ENCODE measurements at regions not wholly inside any gene's neighbourhood (a gene's known extent, or its start where the extent isn't known, plus 50 kb on each side); places are given as distances from the start of the nearest gene placed in this dataset.
"Not testable (repeated sequence)": the region's sequence is repeated elsewhere in the genome, so short reads cannot be mapped to it uniquely, and the experiment has no call there.

DNA sequence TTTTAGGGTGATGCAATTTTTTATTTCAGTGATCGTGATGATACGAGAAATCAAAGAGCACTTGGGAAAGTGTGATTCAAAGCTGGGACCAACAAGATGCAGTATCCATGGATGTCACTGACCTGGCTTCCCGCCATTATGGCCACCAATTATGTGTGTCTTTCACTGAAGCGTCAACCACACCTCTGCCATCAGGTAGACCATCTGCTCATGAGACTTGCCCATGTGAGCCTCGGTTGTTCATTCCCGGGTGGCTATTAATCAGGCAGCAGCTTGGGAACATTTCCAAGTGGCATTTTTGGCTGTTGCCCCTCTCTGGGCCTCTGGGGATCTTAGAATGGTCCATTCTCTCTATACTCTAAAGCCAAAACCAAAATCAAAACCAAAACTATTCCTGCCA, 436.0 kb upstream of the ADAMTSL1 start:
- DNase-seq, result no peak

DNA sequence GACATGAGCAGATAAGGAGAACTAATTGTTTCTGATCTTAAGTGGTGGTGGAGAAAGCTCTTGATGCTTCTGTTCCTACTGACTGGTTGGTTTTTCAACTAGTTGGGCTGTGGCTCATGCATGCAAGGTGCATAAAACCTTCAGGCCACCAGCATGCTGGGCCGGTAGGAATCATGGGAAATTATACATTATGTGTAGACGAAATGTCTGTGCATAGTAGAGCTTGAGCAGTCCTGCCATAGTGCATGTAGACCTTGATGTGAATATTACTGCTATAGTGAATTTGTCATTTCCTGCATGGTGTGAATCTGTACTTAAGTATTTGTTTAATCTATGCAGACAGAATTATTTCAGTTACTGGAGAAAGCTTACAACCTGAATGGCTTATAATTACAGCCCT, 433.6 kb upstream of the ADAMTSL1 start:
- no peak for DNase-seq

DNA sequence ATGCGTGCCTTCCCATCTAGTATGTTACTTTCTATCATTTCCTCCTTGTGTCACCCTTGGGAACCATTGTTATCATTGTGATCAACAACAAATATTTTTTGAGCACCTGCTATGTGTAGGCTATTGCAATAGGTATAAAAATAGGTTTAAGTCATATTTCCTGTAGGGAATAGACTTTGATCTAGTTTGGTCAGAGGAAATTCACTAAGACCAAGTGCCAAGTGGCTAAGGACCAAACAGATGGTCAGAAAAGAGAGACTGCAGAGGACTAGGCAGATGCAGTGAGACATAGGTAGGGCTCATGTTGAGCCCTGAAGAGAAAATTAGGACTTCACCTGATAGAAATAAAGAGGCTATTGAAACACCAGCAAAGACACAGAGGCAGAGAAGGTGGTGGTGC, 430.0 kb upstream of the ADAMTSL1 start:
- DNase-seq, result no peak

DNA sequence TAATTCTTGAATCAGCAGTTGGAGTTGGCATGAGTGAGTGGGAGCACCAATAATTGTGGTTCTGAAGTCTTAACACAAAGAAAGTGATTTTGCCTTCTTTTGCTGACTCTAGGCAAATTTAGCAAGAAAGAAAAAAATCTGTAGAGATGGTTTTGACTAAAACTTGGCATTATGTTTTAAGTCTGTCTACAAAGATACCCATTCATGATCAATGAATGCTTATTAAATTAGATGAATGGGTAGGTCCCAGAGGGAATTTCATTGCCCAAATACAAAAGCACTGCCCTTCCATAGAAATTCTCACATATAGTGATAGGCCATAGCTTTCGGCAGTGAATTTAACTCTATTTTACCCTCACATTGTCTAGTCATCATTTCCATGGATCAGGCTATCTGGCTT, 428.6 kb upstream of the ADAMTSL1 start:
- DNase-seq, result no peak

DNA sequence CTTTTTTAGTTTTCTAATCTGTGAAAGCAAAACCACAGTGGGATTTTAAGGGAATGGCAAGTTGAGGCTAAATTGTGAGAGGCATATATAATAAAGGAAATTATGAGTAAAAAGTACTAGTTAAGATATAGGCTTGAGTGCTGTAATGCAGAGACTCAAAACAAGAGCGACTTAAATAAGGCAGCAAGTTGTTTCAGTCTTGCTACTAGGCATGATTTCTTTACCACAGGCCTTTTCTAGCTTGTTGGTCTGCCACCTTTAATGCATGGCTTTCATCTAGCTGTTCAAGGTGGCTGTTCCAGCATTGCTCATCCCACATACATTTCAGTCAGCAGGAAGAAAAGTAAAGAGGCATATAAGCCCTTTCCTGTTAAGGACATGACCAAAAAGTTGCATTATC, 427.9 kb upstream of the ADAMTSL1 start:
- no peak for DNase-seq

DNA sequence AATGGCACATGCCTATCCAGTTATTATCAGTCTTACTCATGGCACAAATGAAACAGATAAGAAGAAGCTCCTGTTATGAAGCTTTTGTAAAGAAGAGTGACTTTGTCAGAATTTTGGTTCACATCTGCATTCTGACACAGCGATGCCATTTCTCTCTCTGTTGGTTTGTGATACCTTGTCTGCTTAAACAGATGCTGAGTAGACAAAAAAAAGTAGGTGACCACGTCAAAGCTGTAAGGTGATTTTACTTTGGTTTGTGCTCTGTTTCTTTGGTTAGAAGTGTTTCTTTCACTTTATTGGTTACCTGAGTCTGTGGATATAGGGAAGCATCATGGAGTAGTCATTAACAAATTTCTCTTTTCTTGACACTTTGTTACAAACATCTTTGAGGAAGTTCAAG, 422.3 kb upstream of the ADAMTSL1 start:
- no peak for DNase-seq

DNA sequence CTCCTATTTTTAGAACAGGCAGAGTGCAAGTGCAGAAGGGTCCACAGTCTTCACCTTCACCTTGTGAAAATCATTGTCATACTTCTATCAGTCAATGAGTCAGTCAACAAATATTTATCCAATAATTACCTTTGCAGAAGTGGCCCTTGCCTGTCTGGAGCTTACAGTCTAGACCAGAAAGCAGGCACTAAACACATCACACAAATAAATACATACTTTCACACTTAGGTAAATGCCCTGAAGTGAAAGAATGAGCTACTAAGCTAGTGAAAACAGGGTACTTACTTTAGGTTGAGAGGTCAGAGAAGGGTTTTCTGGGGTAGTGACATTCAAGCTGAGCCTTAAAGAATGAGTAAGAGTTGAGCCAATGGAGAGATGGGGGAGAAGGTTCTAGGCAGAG, 421.9 kb upstream of the ADAMTSL1 start:
- DNase-seq, result no peak

DNA sequence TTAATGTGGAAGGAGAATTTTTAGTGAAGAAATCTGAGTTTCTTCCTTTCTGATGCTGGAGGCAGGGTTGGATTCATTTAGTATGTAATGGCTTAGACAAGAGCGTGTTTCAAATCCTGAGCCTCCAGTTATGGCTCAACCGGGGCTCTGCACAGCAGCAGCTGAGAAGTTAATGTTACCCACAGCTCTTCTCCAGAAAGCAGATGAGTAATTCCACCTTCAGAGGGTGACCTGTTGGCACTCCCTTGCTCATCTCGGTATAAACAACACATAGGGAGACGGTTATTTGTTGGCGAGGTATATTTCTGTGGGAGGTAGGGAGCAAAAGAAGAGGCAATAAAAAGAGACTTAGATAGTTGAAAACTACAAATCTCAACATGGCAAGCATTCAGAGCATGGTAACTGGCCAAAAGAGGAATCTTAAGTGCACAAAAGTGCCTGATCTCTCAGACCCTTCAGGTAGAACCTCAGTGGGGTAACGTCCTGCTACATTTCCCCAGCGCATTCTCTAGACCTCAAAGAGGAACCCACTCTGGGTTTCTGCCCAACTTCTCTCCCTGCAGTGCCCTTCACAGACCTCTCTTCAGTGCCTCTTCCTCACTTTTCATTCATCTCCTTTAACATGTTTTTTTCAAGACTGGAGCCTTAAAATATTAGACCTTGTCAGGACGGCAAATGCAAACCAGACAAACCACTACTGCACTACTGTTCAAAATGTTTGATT, 417.5 kb upstream of the ADAMTSL1 start:
- DNase-seq, result no peak

DNA sequence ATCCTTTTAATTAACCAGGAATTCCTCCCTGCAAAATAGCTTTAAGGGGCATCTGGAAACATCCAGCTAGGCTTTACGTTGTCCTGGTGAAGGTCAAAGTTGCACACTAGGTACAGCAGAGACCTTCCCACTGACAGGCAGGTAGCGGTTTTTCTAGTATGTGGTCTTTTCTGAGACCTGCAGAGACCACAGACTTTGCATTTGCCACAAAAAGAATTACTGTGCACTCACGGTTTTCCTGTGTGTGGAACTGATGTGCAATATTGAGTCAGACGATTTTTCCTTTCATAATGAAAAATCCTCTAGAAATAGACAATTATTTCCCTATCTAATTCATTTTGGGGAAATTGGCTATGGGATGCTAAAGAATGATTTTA, 417.0 kb upstream of the ADAMTSL1 start:
- no peak for DNase-seq

DNA sequence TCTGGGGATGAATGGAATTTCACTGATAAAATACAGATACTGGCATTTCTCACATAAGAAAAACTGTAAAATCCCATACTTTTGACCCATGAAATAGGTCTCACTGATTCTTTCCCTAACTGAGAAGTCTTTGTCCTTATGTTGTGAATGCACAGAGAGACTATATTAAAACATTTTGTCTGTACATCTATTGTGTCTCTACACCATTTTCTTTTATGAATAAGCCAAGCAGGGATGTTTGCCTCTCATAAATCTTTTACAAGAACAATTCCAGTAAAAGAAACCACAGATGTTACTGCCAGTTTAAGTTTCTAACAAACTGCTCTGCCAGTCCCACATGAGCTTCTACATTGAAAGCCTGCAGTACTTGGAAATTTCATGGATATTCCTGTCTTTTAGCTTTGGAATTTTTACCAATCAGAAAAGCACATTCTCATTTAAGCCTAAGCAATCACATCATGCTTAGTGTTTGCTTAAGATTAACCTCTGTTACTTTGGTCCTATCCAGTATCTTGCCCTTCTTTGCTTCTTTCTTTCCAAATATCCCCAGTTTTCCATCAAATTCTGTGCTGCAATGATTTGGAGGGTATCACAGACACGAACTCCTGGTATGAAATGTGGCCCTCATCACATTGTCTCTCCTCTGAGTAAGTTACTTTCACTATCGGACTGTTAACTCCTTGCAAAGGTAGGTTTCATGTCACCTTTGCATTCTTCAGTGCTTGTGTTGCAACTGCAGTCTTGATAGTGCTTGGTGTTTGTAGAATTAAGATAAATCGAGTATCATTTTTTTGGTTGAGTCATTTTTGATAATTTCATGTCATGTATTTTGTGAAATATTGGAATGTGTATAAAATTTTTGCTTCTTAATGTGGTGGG, 415.1 kb upstream of the ADAMTSL1 start:
- DNase-seq, result no peak

DNA sequence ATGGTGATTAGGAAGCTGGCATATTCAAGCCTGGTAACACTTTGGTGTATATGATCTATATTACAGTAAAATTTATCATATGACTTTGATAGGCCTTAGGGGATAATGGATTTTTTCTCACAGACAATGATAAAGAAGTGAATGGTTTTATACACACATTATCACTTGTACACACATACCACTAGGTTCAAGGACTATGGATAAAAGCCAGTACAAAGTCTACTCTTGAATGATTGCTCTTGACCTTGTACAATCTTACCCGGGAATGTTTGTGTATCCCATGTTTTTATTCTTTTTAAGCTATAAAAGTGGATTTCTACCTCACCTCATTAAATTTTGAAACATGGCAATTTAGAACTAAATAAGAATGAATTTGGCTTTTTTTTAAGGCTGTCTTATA, 414.5 kb upstream of the ADAMTSL1 start:
- no peak for DNase-seq

DNA sequence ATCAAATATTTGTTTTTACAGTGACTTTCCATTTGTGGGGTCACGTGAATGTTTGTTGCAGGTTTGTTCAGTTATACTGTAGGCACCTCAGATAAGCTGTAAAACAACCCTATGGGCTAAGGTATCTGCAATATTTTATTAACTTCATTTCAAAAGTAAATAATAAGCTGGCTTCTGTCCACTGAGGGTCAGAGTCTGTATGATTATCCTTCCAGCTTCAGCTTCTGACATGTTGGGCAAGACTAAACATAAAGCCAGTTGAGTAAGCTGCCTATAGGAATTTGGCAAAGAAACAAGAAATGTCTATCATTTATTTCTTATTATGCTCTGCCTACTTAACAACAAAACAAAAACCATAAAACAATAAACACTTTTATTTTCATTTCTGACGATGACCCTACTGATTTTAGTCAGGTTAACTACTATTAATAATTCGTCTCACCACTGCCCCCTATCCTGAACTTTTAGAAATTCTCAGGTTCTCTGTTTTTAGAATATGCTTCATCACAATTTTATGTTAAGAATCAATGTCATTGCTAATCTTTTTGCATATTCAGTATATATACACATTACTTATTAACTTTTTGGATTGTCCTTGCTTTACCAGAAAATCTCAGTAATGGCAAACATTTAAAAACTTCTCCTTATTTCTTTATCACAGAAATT, 413.6 kb upstream of the ADAMTSL1 start:
- no peak for DNase-seq

DNA sequence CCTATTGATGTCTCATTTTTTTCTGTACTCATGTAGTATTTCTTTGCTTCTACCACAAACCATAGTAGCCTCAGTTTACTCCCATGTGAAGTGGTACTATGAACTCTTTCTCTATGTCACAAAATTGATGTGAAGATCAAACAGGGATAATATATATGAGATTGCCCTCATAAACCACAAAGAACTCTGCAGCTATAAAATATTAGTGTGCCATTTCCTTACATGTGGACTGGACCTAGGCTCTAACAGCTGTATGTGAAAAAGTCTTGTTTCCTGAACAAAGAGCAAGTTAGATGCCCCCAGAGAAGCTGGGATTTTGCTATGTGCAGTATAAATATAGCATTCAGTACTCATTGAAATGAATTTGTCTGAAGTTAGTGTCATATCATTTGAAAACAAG, 412.6 kb upstream of the ADAMTSL1 start:
- no peak for DNase-seq

DNA sequence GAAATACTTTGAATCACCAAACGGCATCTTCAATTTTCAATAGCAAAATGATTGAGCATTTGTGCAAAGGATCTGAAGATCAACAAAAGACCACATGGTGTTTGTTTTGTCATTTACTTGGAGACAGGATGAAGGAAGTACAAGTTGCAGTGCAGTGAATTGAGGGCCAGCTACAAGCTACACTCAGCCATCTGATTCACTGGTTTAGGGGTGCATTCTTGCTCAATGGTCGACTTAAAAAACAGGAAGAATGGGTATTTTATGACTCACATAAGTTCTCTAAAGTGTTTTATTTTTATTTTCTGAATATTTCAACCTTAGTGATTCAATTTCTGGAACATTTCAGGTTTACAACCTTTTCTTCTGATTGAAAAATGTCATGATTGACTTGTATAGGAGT, 412.1 kb upstream of the ADAMTSL1 start:
- no peak for DNase-seq

DNA sequence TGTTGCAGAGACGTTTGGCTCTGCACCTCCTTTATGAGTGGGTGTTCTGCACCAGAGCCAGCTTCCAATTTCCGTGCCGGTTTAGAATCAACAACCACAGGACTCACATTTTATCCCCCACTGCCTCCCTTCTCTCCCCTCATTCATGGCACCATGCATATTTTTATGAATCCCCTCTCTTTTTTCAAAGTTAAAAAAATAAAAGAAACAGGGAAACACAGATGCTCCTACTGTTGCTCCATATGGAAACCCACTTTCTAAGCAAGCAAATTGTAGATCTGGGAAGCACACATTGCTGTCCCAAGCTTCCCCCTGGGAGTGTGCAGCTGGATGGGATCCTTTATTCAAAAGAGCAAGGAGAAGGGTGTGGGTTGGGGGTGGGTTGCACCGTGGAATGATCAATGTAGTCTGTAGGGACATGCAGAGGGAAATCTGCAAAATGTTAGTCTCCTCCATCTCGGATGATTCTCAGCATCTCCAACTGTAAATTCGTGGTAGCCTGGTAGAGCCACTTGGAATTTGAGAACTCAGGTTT, 410.0 kb upstream of the ADAMTSL1 start:
- DNase-seq, result no peak

DNA sequence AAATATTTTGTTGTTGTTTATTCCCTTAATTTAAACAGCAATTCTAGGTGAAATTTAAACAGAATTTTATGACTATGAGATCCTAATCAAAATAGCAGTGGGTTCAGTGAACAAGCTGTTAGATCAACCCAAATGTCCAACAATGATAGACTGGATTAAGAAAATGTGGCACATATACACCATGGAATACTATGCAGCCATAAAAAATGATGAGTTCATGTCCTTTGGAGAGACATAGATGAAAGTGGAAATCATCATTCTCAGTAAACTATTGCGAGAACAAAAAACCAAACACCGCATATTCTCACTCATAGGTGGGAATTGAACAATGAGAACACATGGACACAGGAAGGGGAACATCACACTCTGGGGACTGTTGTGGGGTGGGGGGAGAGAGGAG, 407.3 kb upstream of the ADAMTSL1 start:
- not testable (repeated sequence) for DNase-seq

DNA sequence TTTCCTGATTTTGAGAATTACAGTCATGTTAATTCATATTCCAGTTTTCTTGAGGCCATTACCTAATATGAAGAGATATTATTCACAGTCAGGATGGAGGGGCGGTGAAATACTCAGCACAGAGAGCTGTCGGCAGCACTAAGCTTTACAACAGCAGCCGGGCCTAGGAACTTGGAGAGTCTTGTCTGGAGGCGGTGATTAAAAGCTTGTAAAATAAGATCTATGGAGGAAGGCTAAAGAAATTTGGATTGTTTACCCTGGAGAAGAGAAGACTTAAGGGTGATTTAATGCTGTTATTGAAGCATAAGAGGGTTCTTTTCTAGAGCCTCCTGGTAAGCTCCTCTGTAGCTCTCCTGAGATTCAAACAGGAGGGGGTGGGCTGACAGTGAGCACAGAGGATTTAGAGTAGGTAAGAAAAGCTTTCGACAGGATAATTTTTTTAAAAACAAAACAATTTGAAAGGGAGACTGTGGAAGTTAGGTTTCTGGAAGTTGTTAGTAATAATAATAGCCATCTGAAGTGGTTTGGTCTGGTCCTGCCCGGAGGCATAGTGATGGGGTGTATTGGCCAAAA, 406.3 kb upstream of the ADAMTSL1 start:
- DNase-seq, result no peak

DNA sequence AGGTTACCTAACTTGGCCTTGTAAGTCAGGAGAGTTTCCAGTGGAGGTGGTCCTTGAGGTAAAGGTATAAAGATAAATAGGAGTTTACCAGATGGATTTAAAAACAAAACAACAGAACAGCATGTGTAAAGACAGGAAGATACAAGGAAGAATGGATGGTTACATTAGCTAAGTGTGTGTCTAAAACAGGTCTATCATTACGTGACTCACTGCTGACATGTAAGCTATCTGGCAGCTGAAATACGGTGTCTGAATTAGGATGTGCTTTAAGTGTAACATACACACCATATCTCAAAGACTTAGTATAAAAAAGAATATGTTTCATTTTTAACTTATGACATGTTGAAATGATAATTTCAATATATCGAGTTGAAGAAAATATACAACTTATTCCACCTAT, 405.1 kb upstream of the ADAMTSL1 start:
- no peak for DNase-seq

DNA sequence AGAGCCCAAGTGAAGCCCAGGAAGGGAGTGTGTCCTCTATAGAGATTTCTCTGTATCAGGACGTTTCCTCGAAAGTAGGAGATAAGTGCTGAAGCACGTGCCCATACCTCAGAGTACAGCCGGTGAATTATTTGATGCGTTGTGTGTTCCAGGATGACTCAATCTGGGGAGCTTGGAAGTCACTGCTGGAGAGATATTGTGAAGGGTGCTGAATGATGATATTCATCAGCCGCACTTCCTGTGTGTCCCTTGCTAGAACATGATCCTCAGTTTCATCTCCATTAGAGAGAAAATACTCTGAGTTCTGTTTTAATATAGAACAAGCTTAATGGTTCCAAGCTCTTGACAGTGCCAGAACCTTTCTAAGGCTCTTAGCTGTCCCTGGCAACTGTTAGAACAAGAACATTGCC, 402.3 kb upstream of the ADAMTSL1 start:
- DNase-seq, result no peak

DNA sequence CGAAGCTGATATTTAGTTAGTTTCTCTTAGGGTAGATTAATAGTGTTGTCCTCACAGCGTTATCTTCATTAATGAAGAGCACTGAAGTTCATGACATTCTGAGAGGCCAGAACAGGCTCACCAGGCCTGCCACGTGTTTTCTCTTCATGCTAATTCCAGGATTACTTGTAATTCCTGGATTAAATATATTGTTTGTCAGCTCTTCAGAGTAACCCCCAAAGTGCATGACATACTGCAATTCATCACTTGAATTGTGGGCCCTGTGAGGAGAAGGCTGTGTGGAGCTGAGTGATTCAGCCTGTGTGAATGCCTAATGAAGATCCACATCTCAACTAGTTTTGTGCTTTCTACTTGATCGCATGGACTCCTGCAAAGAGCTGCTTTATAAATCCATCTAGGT, 401.0 kb upstream of the ADAMTSL1 start:
- no peak for DNase-seq

DNA sequence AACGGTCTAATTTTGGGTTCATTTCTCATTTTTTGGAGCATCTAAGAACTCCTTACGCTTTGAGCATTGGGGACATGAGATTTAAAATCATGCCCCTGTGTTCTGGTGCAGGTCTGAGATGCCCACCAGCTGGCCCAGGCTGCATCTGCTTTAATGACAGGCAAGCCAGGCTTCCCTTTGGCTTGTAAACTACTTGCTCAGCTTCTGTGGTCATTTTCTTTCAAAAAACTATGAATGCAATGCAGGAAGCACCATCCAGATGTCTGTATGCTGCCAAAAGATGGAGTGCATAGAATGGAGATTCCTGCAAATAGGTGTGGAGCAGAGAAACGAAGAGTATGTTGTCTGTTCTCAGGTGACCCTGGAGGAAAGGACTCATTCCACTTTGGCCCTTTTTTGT, 399.9 kb upstream of the ADAMTSL1 start:
- no peak for DNase-seq

DNA sequence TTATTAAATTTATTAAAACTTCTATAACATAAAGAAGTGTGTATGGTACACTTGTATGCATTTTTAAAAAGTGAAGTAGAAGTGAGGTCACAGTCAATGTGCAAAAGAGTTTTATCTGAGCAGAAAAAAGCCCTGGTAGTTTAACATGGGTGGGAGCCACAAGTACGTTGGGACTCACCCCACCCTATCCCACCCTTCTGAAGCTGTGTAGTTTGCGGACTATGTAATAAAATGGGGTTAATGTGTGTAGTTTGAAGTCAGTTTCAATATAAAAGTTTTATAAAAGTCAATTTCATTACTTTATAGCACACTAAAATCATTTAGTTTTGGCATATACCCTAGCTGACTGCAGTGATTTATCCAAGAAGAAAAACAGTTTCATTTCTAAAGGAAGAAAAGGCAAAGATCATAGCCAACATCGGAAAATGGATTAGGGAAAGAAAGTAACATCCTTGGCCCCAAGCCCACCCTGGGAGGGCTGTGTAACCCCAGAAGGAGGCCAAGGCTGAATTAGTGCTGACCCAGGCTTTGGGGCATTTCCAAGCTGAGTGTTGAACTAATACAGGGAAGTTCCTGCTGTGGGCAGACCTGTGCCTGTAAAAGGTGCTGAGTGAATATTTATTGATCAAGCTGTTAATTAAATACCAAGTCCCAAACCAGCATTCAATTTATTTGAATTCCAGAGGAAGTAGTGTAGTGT, 398.6 kb upstream of the ADAMTSL1 start:
- no peak for DNase-seq
